ENCODE measurements at regions not wholly inside any gene's neighbourhood (a gene's known extent, or its start where the extent isn't known, plus 50 kb on each side); places are given as distances from the start of the nearest gene placed in this dataset.

DNA sequence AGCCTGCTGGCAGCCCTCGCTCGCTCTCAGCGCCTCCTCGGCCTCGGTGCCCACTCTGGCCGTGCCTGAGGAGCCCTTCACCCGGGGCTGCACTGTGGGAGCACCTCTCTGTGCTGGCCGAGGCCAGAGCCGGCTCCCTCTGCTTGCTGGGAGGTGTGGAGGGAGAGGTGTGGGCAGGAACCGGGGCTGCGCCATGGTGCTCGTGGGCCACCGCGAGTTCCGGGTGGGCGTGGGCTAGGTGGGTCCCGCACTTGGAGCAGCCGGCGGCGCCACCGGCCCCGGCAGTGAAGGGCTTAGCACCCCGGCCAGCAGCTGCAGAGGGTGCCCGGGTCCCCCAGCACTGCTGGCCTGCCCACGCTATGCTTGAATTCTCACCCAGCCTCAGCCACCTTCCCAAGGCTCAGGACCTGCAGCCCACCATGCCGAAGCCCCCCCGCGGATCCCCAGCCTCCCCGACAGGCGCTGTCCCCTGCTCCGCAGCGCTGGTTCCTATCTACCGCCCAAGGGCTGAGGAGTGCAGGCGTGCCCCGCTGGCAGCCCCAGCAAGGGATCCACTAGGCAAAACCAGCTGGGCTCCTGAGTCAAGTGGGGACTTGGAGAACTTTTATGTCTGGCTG, 863.3 kb downstream of the IGSF11 start:
- TF ChIP-seq, protein P1, sequence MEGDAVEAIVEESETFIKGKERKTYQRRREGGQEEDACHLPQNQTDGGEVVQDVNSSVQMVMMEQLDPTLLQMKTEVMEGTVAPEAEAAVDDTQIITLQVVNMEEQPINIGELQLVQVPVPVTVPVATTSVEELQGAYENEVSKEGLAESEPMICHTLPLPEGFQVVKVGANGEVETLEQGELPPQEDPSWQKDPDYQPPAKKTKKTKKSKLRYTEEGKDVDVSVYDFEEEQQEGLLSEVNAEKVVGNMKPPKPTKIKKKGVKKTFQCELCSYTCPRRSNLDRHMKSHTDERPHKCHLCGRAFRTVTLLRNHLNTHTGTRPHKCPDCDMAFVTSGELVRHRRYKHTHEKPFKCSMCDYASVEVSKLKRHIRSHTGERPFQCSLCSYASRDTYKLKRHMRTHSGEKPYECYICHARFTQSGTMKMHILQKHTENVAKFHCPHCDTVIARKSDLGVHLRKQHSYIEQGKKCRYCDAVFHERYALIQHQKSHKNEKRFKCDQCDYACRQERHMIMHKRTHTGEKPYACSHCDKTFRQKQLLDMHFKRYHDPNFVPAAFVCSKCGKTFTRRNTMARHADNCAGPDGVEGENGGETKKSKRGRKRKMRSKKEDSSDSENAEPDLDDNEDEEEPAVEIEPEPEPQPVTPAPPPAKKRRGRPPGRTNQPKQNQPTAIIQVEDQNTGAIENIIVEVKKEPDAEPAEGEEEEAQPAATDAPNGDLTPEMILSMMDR (IDR thresholded peaks at IDR 0.05) = no peak
- TF ChIP-seq POLR2A (IDR thresholded peaks at IDR 0.05) = no peak

Data from Peyer's patch (tissue), 4 donors.